ENCODE measurements at regions not wholly inside any gene's neighbourhood (a gene's known extent, or its start where the extent isn't known, plus 50 kb on each side); places are given as distances from the start of the nearest gene placed in this dataset.

- TF ChIP-seq CTCF (IDR thresholded peaks at IDR 0.05; ENCODE audit: low read depth, low read length) = no peak
- no peak for DNase-seq (ENCODE audit: extremely low read depth, low read depth)
Observed at GRCh38 chr13:95445131-95445530, 107.4 kb upstream of the CLDN10 start.

- no peak for DNase-seq (ENCODE audit: extremely low read depth, low read depth)
- TF ChIP-seq CTCF (IDR thresholded peaks at IDR 0.05; ENCODE audit: low read depth, low read length) = no peak
Observed at GRCh38 chr13:95447814-95448213, 104.7 kb upstream of the CLDN10 start.

- no peak for TF ChIP-seq CTCF (IDR thresholded peaks at IDR 0.05; ENCODE audit: low read depth, low read length)
- no peak for DNase-seq (ENCODE audit: extremely low read depth, low read depth)
Observed at GRCh38 chr13:95451656-95452055, 100.9 kb upstream of the CLDN10 start.

- no peak for TF ChIP-seq CTCF (IDR thresholded peaks at IDR 0.05; ENCODE audit: low read depth, low read length)
- DNase-seq (ENCODE audit: extremely low read depth, low read depth) = no peak
Observed at GRCh38 chr13:95452375-95452774, 100.1 kb upstream of the CLDN10 start.

- DNase-seq (ENCODE audit: extremely low read depth, low read depth) = no peak
- TF ChIP-seq CTCF (IDR thresholded peaks at IDR 0.05; ENCODE audit: low read depth, low read length) = no peak
Observed at GRCh38 chr13:95455782-95456181, 96.7 kb upstream of the CLDN10 start.

GRCh38 chr13:95456815-95457214, 95.7 kb upstream of the CLDN10 start:
- no peak for DNase-seq (ENCODE audit: extremely low read depth, low read depth)
- no peak for TF ChIP-seq CTCF (IDR thresholded peaks at IDR 0.05; ENCODE audit: low read depth, low read length)

GRCh38 chr13:95457294-95457693, 95.2 kb upstream of the CLDN10 start:
- TF ChIP-seq CTCF (IDR thresholded peaks at IDR 0.05; ENCODE audit: low read depth, low read length) = no peak
- DNase-seq (ENCODE audit: extremely low read depth, low read depth) = no peak

All from AG09319 (cell line).